MCF 10A (cell line): ENCODE measurements at regions not wholly inside any gene's neighbourhood (a gene's known extent, or its start where the extent isn't known, plus 50 kb on each side); places are given as distances from the start of the nearest gene placed in this dataset.

ENCODE experiments used
- BruUV-seq: library from RNA; stranded (reverse); fragments of 400-500 nt; replicated peaks from 2 replicates; lab custom pipeline; 2021; lab: Mats Ljungman, UMichigan
- CTCF ChIA-PET: fragments of 300-600 bp; sonication (Branson Sonifier 250); formaldehyde crosslinking; extraction: SDS; loops from one replicate; lab custom pipeline; 2021; ENCODE audit warnings: antibody characterized with exemption, inconsistent platforms; lab: Yijun Ruan, JAX
- POLR2A ChIA-PET: fragments of 300-600, 350-650 bp; sonication (Branson Sonifier 250); formaldehyde crosslinking; extraction: SDS; loops from one replicate; lab custom pipeline; 2020; ENCODE audit warnings: antibody characterized with exemption, inconsistent platforms; lab: Yijun Ruan, JAX
- DNase-seq: peaks from one replicate; pipeline ENCODE4 v3.0.0-alpha.2; 2018; ENCODE audit not compliant: unreplicated experiment
- H3K27ac Mint-ChIP-seq: one replicate; pipeline ENCODE4 v1.8.0; 2022; ENCODE audit warnings: mild to moderate bottlenecking, low read depth, mixed read lengths; ENCODE audit not compliant: unreplicated experiment
- H3K27me3 Mint-ChIP-seq: one replicate; pipeline ENCODE4 v1.8.0; 2022; ENCODE audit warnings: mixed read lengths; ENCODE audit not compliant: insufficient read depth, unreplicated experiment
- H3K36me3 Mint-ChIP-seq: one replicate; pipeline ENCODE4 v1.8.0; 2022; ENCODE audit warnings: mild to moderate bottlenecking, moderate library complexity, mixed read lengths; ENCODE audit not compliant: insufficient read depth, unreplicated experiment
- H3K4me1 Mint-ChIP-seq: one replicate; pipeline ENCODE4 v1.8.0; 2022; ENCODE audit warnings: mixed read lengths; ENCODE audit not compliant: insufficient read depth, unreplicated experiment
- H3K4me3 Mint-ChIP-seq: one replicate; pipeline ENCODE4 v1.8.0; 2022; ENCODE audit warnings: mild to moderate bottlenecking, moderate library complexity, mixed read lengths; ENCODE audit not compliant: unreplicated experiment
- H3K9me3 Mint-ChIP-seq: one replicate; pipeline ENCODE4 v1.8.0; 2022; ENCODE audit warnings: mixed read lengths; ENCODE audit not compliant: unreplicated experiment
- CTCF ChIP-seq: fragments of 200-600 bp; IDR thresholded peaks from one replicate; pipeline ENCODE4 v1.8.0; 2022; ENCODE audit warnings: antibody characterized with exemption, mild to moderate bottlenecking; ENCODE audit not compliant: unreplicated experiment
- intact Hi-C: fragments of 100-400 bp; cut with micrococcal nuclease; formaldehyde crosslinking; loops from 2 replicates; pipeline ENCODE4 v1.14.1; 2022

DNA sequence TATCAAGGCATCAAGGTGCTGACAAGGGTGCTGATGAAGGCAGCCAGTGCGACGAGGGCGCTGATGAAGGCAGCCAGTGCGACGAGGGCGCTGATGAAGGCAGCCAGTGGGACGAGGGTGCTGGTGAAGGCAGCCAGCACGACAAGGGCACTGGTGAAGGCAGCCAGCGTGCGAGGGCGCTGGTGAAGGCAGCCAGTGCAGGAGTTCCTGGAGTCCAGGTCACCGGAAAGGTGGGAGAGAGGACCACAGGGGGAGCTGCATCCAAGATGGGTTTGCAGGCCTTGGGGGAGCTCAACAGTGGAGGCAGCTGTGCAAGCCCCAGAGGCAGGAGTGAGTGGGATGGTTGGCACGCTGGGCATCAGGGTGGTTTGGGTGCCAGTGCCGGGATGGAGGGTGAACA is 176.3 kb downstream of the TBXT start:
- no peak overlapping the region for H3K27ac Mint-ChIP-seq
- H3K9me3 Mint-ChIP-seq = peaks cover 7% of the 10 kb centered on the region
- BruUV-seq = no TSS peak
- intact Hi-C loops = no loop called here
- H3K4me3 Mint-ChIP-seq = no peak overlapping the region
- H3K27me3 Mint-ChIP-seq = peaks cover 16% of the 10 kb centered on the region
- no peak for DNase-seq
- no peaks in the 10 kb centered on the region for H3K36me3 Mint-ChIP-seq
- CTCF ChIA-PET = no interaction called here
- POLR2A ChIA-PET = no interaction called here
- no peak for TF ChIP-seq CTCF
- peaks cover 11% of the 10 kb centered on the region for H3K4me1 Mint-ChIP-seq

GRCh38 chr6:165990216-165990615 is 177.4 kb downstream of the TBXT start:
- intact Hi-C loops = no loop called here
- peaks cover 16% of the 10 kb centered on the region for H3K27me3 Mint-ChIP-seq
- ChIA-PET CTCF (interaction anchor here (0.6 to 0.9 kb wide), 4 partner anchors 16 to 255 kb away, joined by 3 to 4 read pairs (median 3); no protein-coding TSS in a partner anchor), POLR2A (no interaction called here)
- no peak overlapping the region for H3K27ac Mint-ChIP-seq
- no peak overlapping the region for H3K4me3 Mint-ChIP-seq
- H3K36me3 Mint-ChIP-seq = no peaks in the 10 kb centered on the region
- no peak for DNase-seq
- peaks cover 7% of the 10 kb centered on the region for H3K9me3 Mint-ChIP-seq
- BruUV-seq = no TSS peak
- no peak for TF ChIP-seq CTCF
- peaks cover 13% of the 10 kb centered on the region for H3K4me1 Mint-ChIP-seq

- ChIA-PET CTCF (no interaction called here), POLR2A (no interaction called here)
- peaks cover 7% of the 10 kb centered on the region for H3K9me3 Mint-ChIP-seq
- H3K27ac Mint-ChIP-seq = no peak overlapping the region
- no TSS peak for BruUV-seq
- H3K36me3 Mint-ChIP-seq = no peaks in the 10 kb centered on the region
- H3K4me1 Mint-ChIP-seq = peaks cover 13% of the 10 kb centered on the region
- intact Hi-C loops = loop anchor here (10.0 kb wide), 1 partner anchor 116 kb away; no protein-coding TSS in a partner anchor
- DNase-seq = no peak
- peak overlapping the region; percentile 74 for H3K4me3 Mint-ChIP-seq
- TF ChIP-seq CTCF = no peak
- H3K27me3 Mint-ChIP-seq = peaks cover 16% of the 10 kb centered on the region
Observed at GRCh38 chr6:165988757-165989456, 178.7 kb downstream of the TBXT start.

DNA sequence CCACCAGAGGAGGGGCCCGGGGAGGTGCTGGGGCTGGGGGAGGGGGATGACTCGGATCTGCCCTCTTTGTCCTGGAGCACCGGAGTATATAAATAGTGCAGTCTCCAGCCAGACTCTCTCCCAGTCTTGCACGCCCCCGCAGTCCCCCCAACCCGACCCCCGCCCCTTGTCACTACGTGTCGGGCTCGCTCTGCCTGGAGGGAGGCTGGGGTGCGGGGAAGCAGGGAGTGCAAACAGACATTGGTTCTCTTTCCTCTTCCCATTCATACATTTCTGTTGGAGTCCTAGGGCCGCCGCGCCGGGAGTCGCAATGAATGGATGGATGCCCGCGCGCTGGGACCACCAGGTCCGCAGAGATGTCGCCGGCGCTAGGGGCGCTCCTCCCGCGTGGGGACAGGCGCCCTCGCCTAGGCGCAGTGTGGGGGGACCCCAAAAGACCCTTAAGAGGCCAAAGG is 179.3 kb downstream of the TBXT start:
- ChIA-PET CTCF (no interaction called here), POLR2A (no interaction called here)
- no TSS peak for BruUV-seq
- intact Hi-C loops = loop anchor here (10.0 kb wide), 1 partner anchor 116 kb away; no protein-coding TSS in a partner anchor
- Mint-ChIP-seq H3K27ac (no peak overlapping the region), H3K27me3 (peaks cover 16% of the 10 kb centered on the region), H3K36me3 (no peaks in the 10 kb centered on the region), H3K9me3 (peaks cover 7% of the 10 kb centered on the region), H3K4me3 (peak overlapping the region; percentile 74), H3K4me1 (peaks cover 13% of the 10 kb centered on the region)
- DNase-seq = no peak
- no peak for TF ChIP-seq CTCF
